ENCODE measurements at regions not wholly inside any gene's neighbourhood (a gene's known extent, or its start where the extent isn't known, plus 50 kb on each side); places are given as distances from the start of the nearest gene placed in this dataset.
A peak's percentile ranks its signal among the peaks of the same experiment; 100 is the strongest.
"Not testable (repeated sequence)": the region's sequence is repeated elsewhere in the genome, so short reads cannot be mapped to it uniquely, and the experiment has no call there.

GRCh38 chr20:52424357-52424942 is 232.9 kb upstream of the ZFP64 start:
- not testable (repeated sequence) for DNase-seq

DNA sequence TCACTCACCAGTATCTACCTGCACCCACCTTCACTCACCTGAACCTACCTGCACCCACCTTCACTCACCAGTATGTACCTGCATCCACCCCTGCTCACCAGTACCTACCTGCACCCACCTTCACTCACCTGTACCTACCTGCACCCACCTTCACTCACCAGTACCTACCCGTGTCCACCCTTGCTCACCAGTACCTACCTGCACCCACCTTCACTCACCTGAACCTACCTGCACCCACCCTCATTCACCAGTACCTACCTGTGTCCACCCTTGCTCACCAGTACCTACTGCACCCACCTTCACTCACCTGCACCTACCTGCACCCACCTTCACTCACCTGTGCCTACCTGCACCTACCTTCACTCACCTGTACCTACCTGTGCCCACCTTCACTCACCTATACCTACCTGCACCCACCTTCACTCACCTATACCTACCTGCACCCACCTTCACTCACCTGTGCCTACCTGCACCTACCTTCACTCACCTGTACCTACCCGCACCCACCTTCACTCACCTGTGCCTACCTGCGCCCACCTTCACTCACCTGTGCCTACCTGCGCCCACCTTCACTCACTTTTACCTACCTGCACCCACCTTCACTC is 232.1 kb upstream of the ZFP64 start:
- not testable (repeated sequence) for DNase-seq

DNA sequence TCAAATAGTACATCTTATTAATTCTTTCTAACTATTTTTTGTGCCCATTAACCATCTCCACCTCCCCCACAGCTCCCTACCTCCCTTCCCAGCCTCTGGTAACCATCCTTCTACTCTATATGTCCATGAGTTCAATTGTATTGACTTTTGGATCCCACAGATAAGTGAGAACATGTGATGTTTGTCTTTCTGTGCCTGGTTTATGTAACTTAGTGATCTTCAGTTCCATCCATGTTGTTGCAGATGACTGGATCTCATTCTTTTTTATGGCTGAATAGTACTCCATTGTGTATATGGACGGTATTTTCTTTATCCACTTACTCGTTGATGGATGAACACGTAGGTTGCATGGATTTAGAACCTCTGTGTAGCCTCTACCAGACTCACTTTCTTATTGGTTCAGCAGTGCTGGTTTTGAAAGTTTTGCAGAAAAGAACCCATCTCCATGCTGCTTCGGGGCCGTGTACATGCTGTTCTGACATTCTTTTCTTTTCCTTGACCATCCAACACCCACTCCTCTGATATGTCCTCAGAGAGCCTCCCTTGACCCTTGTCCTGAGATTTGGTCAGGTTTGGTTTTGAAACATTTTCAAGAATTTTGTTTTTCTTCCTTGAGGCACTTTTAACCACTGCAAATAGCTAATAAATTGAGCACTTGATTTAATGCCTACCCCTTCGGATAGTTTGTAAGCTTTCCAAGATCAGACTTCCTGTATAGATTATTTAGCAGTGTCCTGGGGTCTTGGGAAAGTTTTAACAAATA is 231.2 kb upstream of the ZFP64 start:
- no peak for DNase-seq

GRCh38 chr20:52420805-52421204 is 229.2 kb upstream of the ZFP64 start:
- DNase-seq, result no peak

GRCh38 chr20:52419205-52419604 is 227.6 kb upstream of the ZFP64 start:
- no peak for DNase-seq

DNA sequence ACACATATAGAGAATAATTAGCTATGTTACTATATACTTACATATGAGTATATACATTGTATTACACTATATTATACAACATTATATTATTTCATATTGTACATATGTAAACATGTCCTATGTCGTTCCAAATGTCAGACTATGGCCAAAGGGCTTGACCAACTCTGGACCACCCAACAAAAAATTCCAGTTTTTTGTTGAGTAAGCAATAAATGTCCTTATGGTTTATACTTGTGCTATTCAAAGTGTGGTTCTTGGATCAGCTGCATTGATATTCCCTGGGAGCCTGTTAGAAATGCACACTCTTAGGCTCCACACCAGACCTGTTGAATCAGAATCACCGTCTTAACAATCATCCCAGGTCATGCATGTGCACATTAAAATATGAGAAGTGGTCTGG is 225.4 kb upstream of the ZFP64 start:
- DNase-seq, result no peak

- no peak for DNase-seq
Measured at GRCh38 chr20:52411611-52412010, 220.0 kb upstream of the ZFP64 start.

GRCh38 chr20:52410731-52411234 is 219.2 kb upstream of the ZFP64 start:
- DNase-seq, result no peak

GRCh38 chr20:52410182-52410647 is 218.6 kb upstream of the ZFP64 start:
- peak; percentile 11 for DNase-seq

- no peak for DNase-seq
Measured at GRCh38 chr20:52405986-52406385, 214.4 kb upstream of the ZFP64 start.

- DNase-seq, result peak; percentile 4
Measured at GRCh38 chr20:52405417-52405816, 213.8 kb upstream of the ZFP64 start.

DNA sequence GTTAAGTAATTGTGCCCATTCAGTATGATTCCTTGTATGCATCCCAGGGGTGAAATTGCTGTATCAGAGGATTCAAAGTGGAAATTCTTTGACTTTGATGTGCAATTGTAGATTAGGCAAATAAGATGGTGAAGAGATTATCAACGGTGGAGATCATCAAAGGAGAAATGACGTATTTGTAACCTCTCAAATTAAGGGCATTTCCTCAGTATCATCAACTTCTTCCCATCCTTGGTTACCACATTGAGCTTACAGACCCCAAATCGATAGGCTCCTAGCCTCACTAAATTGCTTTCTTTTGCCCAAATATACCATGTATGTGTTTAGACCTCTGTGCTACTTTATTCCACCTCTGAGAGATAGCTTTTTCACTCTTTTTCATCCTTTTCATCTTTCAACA is 213.1 kb upstream of the ZFP64 start:
- DNase-seq, result no peak

DNA sequence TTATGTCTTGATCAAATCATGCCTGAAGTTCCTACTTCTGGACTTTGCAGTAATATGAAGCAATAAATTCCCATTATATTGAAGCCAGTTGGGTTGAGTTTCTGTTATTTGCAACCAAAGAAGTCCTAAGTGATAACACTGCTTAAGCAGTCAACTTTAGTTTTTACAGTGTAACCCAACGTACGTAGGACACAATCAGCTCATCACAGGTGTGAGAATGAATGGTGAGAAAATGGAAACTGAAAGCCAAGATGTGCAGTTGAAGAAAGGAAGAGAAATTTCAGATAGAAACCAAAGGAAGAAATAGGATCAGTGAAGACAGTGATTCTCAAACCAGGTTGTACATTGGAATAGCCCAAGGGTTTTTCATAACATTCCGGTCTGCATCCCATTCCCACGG is 211.4 kb upstream of the ZFP64 start:
- no peak for DNase-seq

- DNase-seq, result no peak
Measured at GRCh38 chr20:52402514-52402913, 210.9 kb upstream of the ZFP64 start.

DNA sequence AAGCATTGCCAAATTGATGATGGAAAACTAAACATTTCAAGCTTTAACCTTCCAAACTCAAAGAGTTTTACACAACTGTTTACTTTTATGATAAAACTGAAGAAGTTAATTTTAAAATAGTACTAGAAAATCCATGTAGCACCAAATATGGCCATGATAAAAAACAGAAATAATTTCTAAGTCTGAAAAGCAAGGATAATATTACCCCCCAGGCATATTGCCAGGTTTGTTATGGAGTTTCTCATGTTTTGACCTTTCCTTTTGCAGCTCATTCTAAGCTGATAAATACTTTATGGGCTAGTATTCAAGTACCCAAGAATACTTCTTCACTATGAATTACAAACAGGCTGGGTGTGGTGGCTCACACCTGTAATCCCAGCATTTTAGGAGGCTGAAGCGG is 209.9 kb upstream of the ZFP64 start:
- DNase-seq, result no peak

GRCh38 chr20:52399352-52399751 is 207.8 kb upstream of the ZFP64 start:
- DNase-seq, result no peak

DNA sequence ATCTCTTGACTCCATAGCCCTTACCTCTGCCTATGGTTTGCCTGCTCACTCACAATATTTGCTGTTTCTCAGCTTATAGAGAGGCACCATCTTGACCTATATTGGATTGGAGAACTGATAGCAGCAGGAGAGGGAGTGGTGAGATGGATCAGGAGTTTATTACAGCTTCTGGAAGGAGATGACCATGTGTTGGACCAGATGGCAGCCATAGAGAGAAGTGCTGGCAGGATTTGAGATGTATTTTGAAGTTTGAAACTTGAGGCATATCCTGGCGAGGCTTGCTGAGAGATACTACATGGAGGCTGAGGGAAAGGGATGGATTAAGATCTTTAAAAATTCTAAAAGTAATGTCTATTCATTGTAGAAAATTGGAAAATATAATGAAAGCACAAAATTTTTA is 198.0 kb upstream of the ZFP64 start:
- no peak for DNase-seq

DNA sequence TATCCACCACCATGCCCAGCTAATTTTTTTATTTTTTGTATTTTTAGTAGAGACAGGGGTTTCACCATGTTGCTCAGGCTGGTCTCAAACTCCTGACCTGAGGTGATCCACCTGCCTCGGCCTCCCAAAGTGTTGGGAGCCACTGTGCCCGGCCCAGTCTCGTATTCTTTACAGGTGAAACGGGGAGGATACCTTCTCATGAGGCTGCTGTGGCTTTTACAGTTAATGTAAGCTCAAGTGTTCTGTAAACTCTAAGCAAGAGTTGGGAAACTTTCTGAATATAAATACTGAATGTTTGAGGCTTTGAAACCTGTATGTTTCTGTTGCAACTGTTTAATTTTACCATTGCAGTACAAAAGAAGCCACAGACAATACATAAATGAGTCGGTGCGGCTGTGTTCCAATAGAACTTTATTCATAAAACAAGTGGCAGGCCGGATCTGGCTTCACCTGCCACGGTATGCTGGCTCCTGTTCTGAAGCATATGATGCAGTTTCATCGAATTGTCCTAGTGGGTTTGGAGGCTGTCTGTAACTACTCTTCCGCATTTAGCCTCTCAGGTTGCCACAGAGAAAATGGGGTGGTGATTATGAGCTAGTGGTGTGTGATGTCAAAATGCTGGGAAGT is 192.5 kb upstream of the ZFP64 start:
- DNase-seq, result no peak

DNA sequence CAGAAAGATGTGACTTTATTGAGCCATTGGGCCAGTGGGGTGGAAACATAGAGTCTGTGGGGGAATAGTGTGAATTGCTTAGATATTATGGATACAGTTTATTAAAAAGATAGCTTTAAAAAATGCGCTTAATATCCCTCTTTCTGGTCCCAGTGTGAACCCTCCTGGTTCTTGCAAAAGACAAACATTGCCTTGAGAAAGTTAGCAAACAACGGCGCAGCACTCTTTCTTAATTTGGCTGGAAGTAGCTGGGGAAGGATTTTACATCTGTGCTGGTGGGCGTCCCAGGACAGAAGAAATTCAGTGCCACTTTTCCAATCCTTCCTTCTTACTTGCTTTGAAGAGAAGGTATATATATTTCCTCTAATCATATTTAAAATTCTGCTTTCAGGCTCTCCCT is 191.4 kb upstream of the ZFP64 start:
- no peak for DNase-seq

GRCh38 chr20:52379723-52380336 is 188.3 kb upstream of the ZFP64 start:
- DNase-seq, result no peak

- DNase-seq, result no peak
Measured at GRCh38 chr20:52372169-52372568, 180.6 kb upstream of the ZFP64 start.

- no peak for DNase-seq
Measured at GRCh38 chr20:52365688-52366087, 174.1 kb upstream of the ZFP64 start.

DNA sequence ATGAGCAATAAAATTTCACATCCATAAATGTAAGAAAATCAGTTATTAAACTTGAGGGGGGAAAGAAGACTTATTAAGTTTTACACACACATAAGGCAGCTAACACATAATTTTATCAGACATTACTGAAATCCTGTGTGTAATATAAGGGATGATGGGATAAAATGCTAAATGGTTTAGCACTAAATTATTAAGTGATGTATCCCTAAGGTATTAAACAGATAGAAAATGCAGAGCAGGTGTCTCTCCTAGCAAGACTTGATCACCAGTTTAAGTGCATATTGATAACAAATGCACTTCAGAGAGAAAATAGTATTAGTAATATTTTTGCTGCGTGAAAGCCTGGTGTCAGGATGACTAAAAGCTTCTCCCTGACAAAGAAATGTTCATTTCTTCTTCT is 172.8 kb upstream of the ZFP64 start:
- DNase-seq, result no peak

Measured in GF-D8 (cell line).